WTC11 (cell line): ENCODE measurements at regions not wholly inside any gene's neighbourhood (a gene's known extent, or its start where the extent isn't known, plus 50 kb on each side); places are given as distances from the start of the nearest gene placed in this dataset.

Experiments used
- ATAC-seq: fragments of 200-7000 bp; cut with Tn5 transposase; 2 replicates; pipeline ENCODE4 v1.10.0; 2021; ENCODE audit warnings: mild to moderate bottlenecking, moderate library complexity
- CTCF ChIA-PET: fragments of 300-600 bp; sonication (Branson Sonifier 250); formaldehyde crosslinking; loops from one replicate; lab custom pipeline; 2021; ENCODE audit warnings: antibody characterized with exemption; lab: Charles Lee
- POLR2A ChIA-PET: fragments of 350-600 bp; sonication (Branson Sonifier 250); formaldehyde crosslinking; loops from one replicate; lab custom pipeline; 2021; ENCODE audit warnings: antibody characterized with exemption; lab: Charles Lee
- DNase-seq: peaks from one replicate; pipeline ENCODE4 v3.0.0; 2021; ENCODE audit warnings: low spot score
- H3K27ac Mint-ChIP-seq: 2 replicates; pipeline ENCODE4 v1.8.0; 2021; ENCODE audit warnings: mixed read lengths
- H3K27me3 Mint-ChIP-seq: 2 replicates; pipeline ENCODE4 v1.8.0; 2021; ENCODE audit warnings: low read depth, mild to moderate bottlenecking, moderate library complexity, mixed read lengths
- H3K36me3 Mint-ChIP-seq: 2 replicates; pipeline ENCODE4 v1.8.0; 2021; ENCODE audit warnings: mixed read lengths
- H3K4me1 Mint-ChIP-seq: 2 replicates; pipeline ENCODE4 v1.8.0; 2022; ENCODE audit warnings: mixed read lengths
- H3K4me3 Mint-ChIP-seq: 2 replicates; pipeline ENCODE4 v1.8.0; 2021; ENCODE audit warnings: mild to moderate bottlenecking, moderate library complexity, mixed read lengths
- H3K9me3 Mint-ChIP-seq: 2 replicates; pipeline ENCODE4 v1.8.0; 2021; ENCODE audit warnings: mixed read lengths
- CBFB ChIP-seq: sonication (generic); formaldehyde crosslinking; IDR thresholded peaks from 2 replicates; pipeline ENCODE4 v1.8.1; 2022; ENCODE audit warnings: mild to moderate bottlenecking, low read depth, missing genetic modification reagents
- CREM ChIP-seq: sonication (generic); formaldehyde crosslinking; IDR thresholded peaks from 2 replicates; pipeline ENCODE4 v1.8.1; 2022; ENCODE audit warnings: mild to moderate bottlenecking, missing genetic modification reagents, moderate library complexity
- ETV6 ChIP-seq: sonication (generic); formaldehyde crosslinking; IDR thresholded peaks from 2 replicates; pipeline ENCODE4 v1.8.1; 2022; ENCODE audit warnings: mild to moderate bottlenecking, missing genetic modification reagents
- FOXK1 ChIP-seq: sonication (generic); formaldehyde crosslinking; IDR thresholded peaks from 2 replicates; pipeline ENCODE4 v1.8.0; 2022; ENCODE audit warnings: mild to moderate bottlenecking, moderate library complexity, missing genetic modification reagents
- FOXP1 ChIP-seq: sonication (generic); formaldehyde crosslinking; IDR thresholded peaks from 2 replicates; pipeline ENCODE4 v1.8.0; 2022; ENCODE audit warnings: missing genetic modification reagents, mild to moderate bottlenecking, moderate library complexity, borderline replicate concordance
- FOXP4 ChIP-seq: sonication (generic); formaldehyde crosslinking; IDR thresholded peaks from 2 replicates; pipeline ENCODE4 v1.8.0; 2022; ENCODE audit warnings: mild to moderate bottlenecking, missing genetic modification reagents
- MLX ChIP-seq: sonication (generic); formaldehyde crosslinking; IDR thresholded peaks from 2 replicates; pipeline ENCODE4 v1.8.1; 2023; ENCODE audit warnings: mild to moderate bottlenecking, missing genetic modification reagents, moderate library complexity
- MXD4 ChIP-seq: fragments of 250-450 bp; sonication (Bioruptor Pico); IDR thresholded peaks from 2 replicates; pipeline ENCODE4 v1.8.0; 2021; ENCODE audit warnings: mild to moderate bottlenecking, moderate library complexity, borderline replicate concordance
- NFYB ChIP-seq: sonication (generic); formaldehyde crosslinking; conservative IDR thresholded peaks from 2 replicates; pipeline ENCODE4 v1.8.0; 2022; ENCODE audit warnings: low read depth, missing genetic modification reagents
- OVOL2 ChIP-seq: fragments of 250-450 bp; sonication (Bioruptor Pico); IDR thresholded peaks from 2 replicates; pipeline ENCODE4 v1.9.0; 2021; ENCODE audit warnings: mild to moderate bottlenecking, borderline replicate concordance
- SMAD3 ChIP-seq: sonication (generic); formaldehyde crosslinking; IDR thresholded peaks from 2 replicates; pipeline ENCODE4 v1.8.0; 2022; ENCODE audit warnings: missing genetic modification reagents, mild to moderate bottlenecking, borderline replicate concordance
- SMAD4 ChIP-seq: sonication (generic); formaldehyde crosslinking; IDR thresholded peaks from 2 replicates; pipeline ENCODE4 v1.8.0; 2022; ENCODE audit warnings: mild to moderate bottlenecking, missing genetic modification reagents
- TCF7 ChIP-seq: sonication (generic); formaldehyde crosslinking; IDR thresholded peaks from 2 replicates; pipeline ENCODE4 v1.8.0; 2022; ENCODE audit warnings: mild to moderate bottlenecking, low read depth, missing genetic modification reagents, moderate library complexity
- TEAD1 ChIP-seq: sonication (generic); formaldehyde crosslinking; IDR thresholded peaks from 2 replicates; pipeline ENCODE4 v1.8.0; 2022; ENCODE audit warnings: mild to moderate bottlenecking, missing genetic modification reagents
- TEAD4 ChIP-seq: sonication (generic); formaldehyde crosslinking; IDR thresholded peaks from 2 replicates; pipeline ENCODE4 v1.8.0; 2022; ENCODE audit warnings: mild to moderate bottlenecking, missing genetic modification reagents
- TP53 ChIP-seq: sonication (generic); formaldehyde crosslinking; IDR thresholded peaks from 2 replicates; pipeline ENCODE4 v1.8.1; 2023; ENCODE audit warnings: mild to moderate bottlenecking, missing genetic modification reagents
- ZNF263 ChIP-seq: sonication (generic); formaldehyde crosslinking; IDR thresholded peaks from 2 replicates; pipeline ENCODE4 v1.8.1; 2022; ENCODE audit warnings: low read depth, mild to moderate bottlenecking, moderate library complexity, missing genetic modification reagents
- ZNF416 ChIP-seq: fragments of 250-450 bp; sonication (Bioruptor Pico); IDR thresholded peaks from 2 replicates; pipeline ENCODE4 v1.9.0; 2021; ENCODE audit warnings: mild to moderate bottlenecking, inconsistent platforms
- TF ChIP-seq, protein P1 (sequence below): fragments of 250-450 bp; sonication (Bioruptor Pico); IDR thresholded peaks from 2 replicates; pipeline ENCODE4 v1.9.0; 2021; ENCODE audit warnings: mild to moderate bottlenecking
- TF ChIP-seq, protein P2 (sequence below): fragments of 250-450 bp; sonication (Bioruptor Pico); IDR thresholded peaks from 2 replicates; pipeline ENCODE4 v1.8.0; 2021; ENCODE audit warnings: mild to moderate bottlenecking
- TF ChIP-seq, protein P3 (sequence below): sonication (generic); formaldehyde crosslinking; IDR thresholded peaks from 2 replicates; pipeline ENCODE4 v1.8.1; 2022; ENCODE audit warnings: mild to moderate bottlenecking, missing genetic modification reagents, moderate library complexity, borderline replicate concordance
- TF ChIP-seq, protein P4 (sequence below): fragments of 250-450 bp; sonication (Bioruptor Pico); conservative IDR thresholded peaks from 2 replicates; pipeline ENCODE4 v1.9.0; 2021; ENCODE audit warnings: mild to moderate bottlenecking

DNA sequence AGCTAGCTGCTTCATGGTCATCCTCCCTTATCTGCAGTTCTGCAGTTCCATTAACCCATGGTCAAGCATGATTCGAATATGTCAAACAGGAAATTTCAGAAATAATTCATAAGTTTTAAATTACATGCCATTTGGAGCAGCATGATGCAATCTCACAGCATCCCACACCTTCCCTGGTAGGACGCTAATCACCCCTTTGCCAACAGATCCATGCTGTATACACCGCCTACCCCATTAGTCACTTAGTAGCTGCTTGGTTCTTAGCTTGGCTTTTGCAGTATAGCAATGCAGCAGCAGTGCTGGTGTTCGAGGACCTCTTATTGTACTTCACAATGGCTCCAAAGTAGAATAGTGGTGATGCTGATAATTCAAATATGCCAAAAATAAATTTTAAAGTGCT, 739.7 kb upstream of the CDH9 start (continued):
- TF ChIP-seq, protein P1, sequence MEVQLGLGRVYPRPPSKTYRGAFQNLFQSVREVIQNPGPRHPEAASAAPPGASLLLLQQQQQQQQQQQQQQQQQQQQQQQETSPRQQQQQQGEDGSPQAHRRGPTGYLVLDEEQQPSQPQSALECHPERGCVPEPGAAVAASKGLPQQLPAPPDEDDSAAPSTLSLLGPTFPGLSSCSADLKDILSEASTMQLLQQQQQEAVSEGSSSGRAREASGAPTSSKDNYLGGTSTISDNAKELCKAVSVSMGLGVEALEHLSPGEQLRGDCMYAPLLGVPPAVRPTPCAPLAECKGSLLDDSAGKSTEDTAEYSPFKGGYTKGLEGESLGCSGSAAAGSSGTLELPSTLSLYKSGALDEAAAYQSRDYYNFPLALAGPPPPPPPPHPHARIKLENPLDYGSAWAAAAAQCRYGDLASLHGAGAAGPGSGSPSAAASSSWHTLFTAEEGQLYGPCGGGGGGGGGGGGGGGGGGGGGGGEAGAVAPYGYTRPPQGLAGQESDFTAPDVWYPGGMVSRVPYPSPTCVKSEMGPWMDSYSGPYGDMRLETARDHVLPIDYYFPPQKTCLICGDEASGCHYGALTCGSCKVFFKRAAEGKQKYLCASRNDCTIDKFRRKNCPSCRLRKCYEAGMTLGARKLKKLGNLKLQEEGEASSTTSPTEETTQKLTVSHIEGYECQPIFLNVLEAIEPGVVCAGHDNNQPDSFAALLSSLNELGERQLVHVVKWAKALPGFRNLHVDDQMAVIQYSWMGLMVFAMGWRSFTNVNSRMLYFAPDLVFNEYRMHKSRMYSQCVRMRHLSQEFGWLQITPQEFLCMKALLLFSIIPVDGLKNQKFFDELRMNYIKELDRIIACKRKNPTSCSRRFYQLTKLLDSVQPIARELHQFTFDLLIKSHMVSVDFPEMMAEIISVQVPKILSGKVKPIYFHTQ (CRISPR knock-in tag) = no peak
- TF ChIP-seq FOXP1 (CRISPR knock-in tag) (no peak), TCF7 (CRISPR knock-in tag) (no peak)
- TF ChIP-seq, all 79 proteins: peak for 0

DNA sequence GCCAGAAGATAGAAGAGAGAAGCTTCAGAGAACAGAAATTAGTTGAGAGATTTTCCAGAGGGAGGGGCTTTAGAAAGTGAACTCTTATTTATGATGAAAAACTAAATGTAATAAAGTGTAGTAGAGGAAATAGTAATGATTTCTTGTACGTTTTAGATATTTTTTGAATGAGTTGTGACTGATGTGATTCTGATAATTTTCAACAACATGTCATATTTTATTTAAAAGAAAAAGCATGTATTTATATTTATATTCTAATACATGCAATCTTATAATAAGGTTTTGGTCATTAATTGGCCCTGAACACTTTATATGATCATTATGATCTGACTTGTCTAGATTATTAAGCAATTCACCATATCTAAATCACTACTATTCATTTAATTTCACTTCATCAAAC, 735.2 kb upstream of the CDH9 start:
- Mint-ChIP-seq H3K9me3 (peaks cover 12% of the 10 kb centered on the region; the same call in 1 of the 2 replicates), H3K27me3 (no peaks in the 10 kb centered on the region), H3K36me3 (no peaks in the 10 kb centered on the region), H3K4me3 (no peak overlapping the region), H3K4me1 (no peaks in the 10 kb centered on the region), H3K27ac (no peak overlapping the region)
- TF ChIP-seq TEAD1 = no peak
- TF ChIP-seq NFYB (CRISPR knock-in tag) = no peak
- no peak for TF ChIP-seq TEAD4
- no peak for TF ChIP-seq SMAD3 (CRISPR knock-in tag)
- ChIA-PET CTCF (no interaction called here), POLR2A (no interaction called here)
- no peak for ATAC-seq
- DNase-seq = no peak

- Mint-ChIP-seq H3K36me3 (no peaks in the 10 kb centered on the region), H3K27me3 (no peaks in the 10 kb centered on the region), H3K4me1 (no peaks in the 10 kb centered on the region), H3K27ac (no peak overlapping the region), H3K4me3 (no peak overlapping the region), H3K9me3 (peaks cover 12% of the 10 kb centered on the region; the same call in 1 of the 2 replicates)
- ATAC-seq = no peak
- ChIA-PET POLR2A (no interaction called here), CTCF (no interaction called here)
- no peak for TF ChIP-seq OVOL2
- TF ChIP-seq TEAD1 = no peak
- TF ChIP-seq, protein P2, sequence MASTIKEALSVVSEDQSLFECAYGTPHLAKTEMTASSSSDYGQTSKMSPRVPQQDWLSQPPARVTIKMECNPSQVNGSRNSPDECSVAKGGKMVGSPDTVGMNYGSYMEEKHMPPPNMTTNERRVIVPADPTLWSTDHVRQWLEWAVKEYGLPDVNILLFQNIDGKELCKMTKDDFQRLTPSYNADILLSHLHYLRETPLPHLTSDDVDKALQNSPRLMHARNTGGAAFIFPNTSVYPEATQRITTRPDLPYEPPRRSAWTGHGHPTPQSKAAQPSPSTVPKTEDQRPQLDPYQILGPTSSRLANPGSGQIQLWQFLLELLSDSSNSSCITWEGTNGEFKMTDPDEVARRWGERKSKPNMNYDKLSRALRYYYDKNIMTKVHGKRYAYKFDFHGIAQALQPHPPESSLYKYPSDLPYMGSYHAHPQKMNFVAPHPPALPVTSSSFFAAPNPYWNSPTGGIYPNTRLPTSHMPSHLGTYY (CRISPR knock-in tag) = no peak
- TF ChIP-seq MXD4 (CRISPR knock-in tag) = no peak
- no peak for TF ChIP-seq TP53 (CRISPR knock-in tag)
- no peak for TF ChIP-seq CREM (CRISPR knock-in tag)
- TF ChIP-seq, protein P3, sequence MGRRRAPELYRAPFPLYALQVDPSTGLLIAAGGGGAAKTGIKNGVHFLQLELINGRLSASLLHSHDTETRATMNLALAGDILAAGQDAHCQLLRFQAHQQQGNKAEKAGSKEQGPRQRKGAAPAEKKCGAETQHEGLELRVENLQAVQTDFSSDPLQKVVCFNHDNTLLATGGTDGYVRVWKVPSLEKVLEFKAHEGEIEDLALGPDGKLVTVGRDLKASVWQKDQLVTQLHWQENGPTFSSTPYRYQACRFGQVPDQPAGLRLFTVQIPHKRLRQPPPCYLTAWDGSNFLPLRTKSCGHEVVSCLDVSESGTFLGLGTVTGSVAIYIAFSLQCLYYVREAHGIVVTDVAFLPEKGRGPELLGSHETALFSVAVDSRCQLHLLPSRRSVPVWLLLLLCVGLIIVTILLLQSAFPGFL (CRISPR knock-in tag) = no peak
- no peak for TF ChIP-seq MLX
- no peak for TF ChIP-seq ZNF416
- no peak for TF ChIP-seq CBFB (CRISPR knock-in tag)
- no peak for TF ChIP-seq SMAD4 (CRISPR knock-in tag)
- TF ChIP-seq ETV6 (CRISPR knock-in tag) = no peak
- TF ChIP-seq FOXP4 (CRISPR knock-in tag) = no peak
- no peak for TF ChIP-seq FOXK1 (CRISPR knock-in tag)
- TF ChIP-seq, protein P4, sequence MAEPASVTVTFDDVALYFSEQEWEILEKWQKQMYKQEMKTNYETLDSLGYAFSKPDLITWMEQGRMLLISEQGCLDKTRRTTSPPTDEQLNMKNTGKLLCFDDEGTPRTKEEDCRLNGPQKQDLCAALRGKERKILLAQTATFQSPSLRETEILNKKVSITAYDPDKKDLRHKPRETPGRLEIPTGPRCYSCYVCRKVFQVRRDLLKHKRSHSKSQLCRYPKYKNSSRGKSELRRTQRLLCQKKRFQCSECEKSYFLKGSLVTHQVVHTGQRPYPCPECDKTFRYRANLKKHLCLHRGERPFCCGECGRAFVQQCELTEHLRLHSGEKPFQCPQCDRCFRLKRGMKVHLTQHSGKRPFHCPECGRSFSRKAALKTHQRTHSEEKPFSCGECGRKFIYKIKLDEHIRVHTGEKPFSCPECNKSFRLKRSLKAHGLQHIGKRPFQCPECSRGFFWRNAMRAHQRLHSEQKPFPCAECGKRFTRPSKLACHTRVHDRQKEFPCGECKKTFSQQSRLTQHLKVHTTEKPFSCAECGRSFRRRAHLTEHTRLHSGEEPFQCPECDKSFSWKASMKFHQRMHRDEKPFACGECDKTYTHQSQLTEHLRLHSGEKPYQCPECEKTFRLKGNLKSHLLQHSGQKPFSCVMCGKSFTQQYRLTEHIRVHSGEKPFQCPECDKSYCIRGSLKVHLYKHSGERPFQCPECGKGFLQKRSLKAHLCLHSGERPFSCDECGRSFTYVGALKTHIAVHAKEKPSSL (CRISPR knock-in tag) = no peak
- TF ChIP-seq ZNF263 (CRISPR knock-in tag) = no peak
- no peak for DNase-seq
These were observed 734.8 kb upstream of the CDH9 start for GRCh38 chr5:27773166-27773565.
